Osteocyte (in vitro differentiated cells): ENCODE measurements at regions not wholly inside any gene's neighbourhood (a gene's known extent, or its start where the extent isn't known, plus 50 kb on each side); places are given as distances from the start of the nearest gene placed in this dataset.

ENCODE experiments used
- DNase-seq: peaks from one replicate; pipeline ENCODE4 v3.0.0; 2021; ENCODE audit warnings: mixed read lengths; ENCODE audit not compliant: unreplicated experiment; ENCODE audit errors: extremely low spot score
- H3K27ac Mint-ChIP-seq: one replicate; pipeline ENCODE4 v1.8.0; 2021; ENCODE audit warnings: mild to moderate bottlenecking, mixed read lengths; ENCODE audit not compliant: unreplicated experiment
- H3K27me3 Mint-ChIP-seq: one replicate; pipeline ENCODE4 v1.8.0; 2021; ENCODE audit warnings: mixed read lengths; ENCODE audit not compliant: unreplicated experiment
- H3K36me3 Mint-ChIP-seq: one replicate; pipeline ENCODE4 v1.8.0; 2021; ENCODE audit warnings: mixed read lengths; ENCODE audit not compliant: unreplicated experiment
- H3K4me1 Mint-ChIP-seq: one replicate; pipeline ENCODE4 v1.8.0; 2021; ENCODE audit warnings: mixed read lengths; ENCODE audit not compliant: unreplicated experiment
- H3K4me3 Mint-ChIP-seq: one replicate; pipeline ENCODE4 v1.8.0; 2021; ENCODE audit warnings: mild to moderate bottlenecking, moderate library complexity, mixed read lengths; ENCODE audit not compliant: unreplicated experiment
- H3K9me3 Mint-ChIP-seq: one replicate; pipeline ENCODE4 v1.8.0; 2021; ENCODE audit warnings: mixed read lengths; ENCODE audit not compliant: unreplicated experiment
- CTCF ChIP-seq: fragments of 200-600 bp; sonication (generic); IDR thresholded peaks from 2 replicates; pipeline ENCODE4 v1.5.0; 2021; ENCODE audit warnings: antibody characterized with exemption, mild to moderate bottlenecking, moderate library complexity

- no peak for DNase-seq
- Mint-ChIP-seq H3K4me3 (no peak overlapping the region), H3K36me3 (no peaks in the 10 kb centered on the region), H3K27ac (no peak overlapping the region), H3K4me1 (no peaks in the 10 kb centered on the region), H3K27me3 (no peaks in the 10 kb centered on the region), H3K9me3 (no peaks in the 10 kb centered on the region)
- no peak for TF ChIP-seq CTCF
Observed at GRCh38 chr13:74372511-74372910, 238.3 kb upstream of the KLF12 start.

GRCh38 chr13:74367193-74367592, 233.0 kb upstream of the KLF12 start:
- Mint-ChIP-seq H3K36me3 (no peaks in the 10 kb centered on the region), H3K27me3 (no peaks in the 10 kb centered on the region), H3K4me1 (no peaks in the 10 kb centered on the region), H3K27ac (no peak overlapping the region), H3K4me3 (no peak overlapping the region), H3K9me3 (peaks cover 4% of the 10 kb centered on the region)
- TF ChIP-seq CTCF: no peak
- no peak for DNase-seq

- Mint-ChIP-seq H3K4me3 (no peak overlapping the region), H3K27ac (no peak overlapping the region), H3K4me1 (no peaks in the 10 kb centered on the region), H3K9me3 (peaks cover 12% of the 10 kb centered on the region), H3K27me3 (no peaks in the 10 kb centered on the region), H3K36me3 (no peaks in the 10 kb centered on the region)
- no peak for DNase-seq
- TF ChIP-seq CTCF: no peak
Observed at GRCh38 chr13:74361274-74361673, 227.1 kb upstream of the KLF12 start.

- Mint-ChIP-seq H3K9me3 (peaks cover 42% of the 10 kb centered on the region), H3K27me3 (no peaks in the 10 kb centered on the region), H3K4me3 (no peak overlapping the region), H3K27ac (no peak overlapping the region), H3K4me1 (no peaks in the 10 kb centered on the region), H3K36me3 (peaks cover 3% of the 10 kb centered on the region)
- TF ChIP-seq CTCF: no peak
- no peak for DNase-seq
Observed at GRCh38 chr13:74346960-74347359, 212.8 kb upstream of the KLF12 start.

- Mint-ChIP-seq H3K9me3 (peaks cover 23% of the 10 kb centered on the region), H3K27me3 (no peaks in the 10 kb centered on the region), H3K36me3 (no peaks in the 10 kb centered on the region), H3K4me3 (no peak overlapping the region), H3K27ac (no peak overlapping the region), H3K4me1 (no peaks in the 10 kb centered on the region)
- TF ChIP-seq CTCF: no peak
- DNase-seq: no peak
Observed at GRCh38 chr13:74338341-74338740, 204.1 kb upstream of the KLF12 start.
